ELR (cell line): ENCODE measurements at regions not wholly inside any gene's neighbourhood (a gene's known extent, or its start where the extent isn't known, plus 50 kb on each side); places are given as distances from the start of the nearest gene placed in this dataset.
A peak's percentile ranks its signal among the peaks of the same experiment; 100 is the strongest.

ENCODE experiments used
- DNase-seq: peaks from one replicate; pipeline ENCODE4 v3.0.0-alpha.2; 2015; ENCODE audit warnings: low read depth

DNA sequence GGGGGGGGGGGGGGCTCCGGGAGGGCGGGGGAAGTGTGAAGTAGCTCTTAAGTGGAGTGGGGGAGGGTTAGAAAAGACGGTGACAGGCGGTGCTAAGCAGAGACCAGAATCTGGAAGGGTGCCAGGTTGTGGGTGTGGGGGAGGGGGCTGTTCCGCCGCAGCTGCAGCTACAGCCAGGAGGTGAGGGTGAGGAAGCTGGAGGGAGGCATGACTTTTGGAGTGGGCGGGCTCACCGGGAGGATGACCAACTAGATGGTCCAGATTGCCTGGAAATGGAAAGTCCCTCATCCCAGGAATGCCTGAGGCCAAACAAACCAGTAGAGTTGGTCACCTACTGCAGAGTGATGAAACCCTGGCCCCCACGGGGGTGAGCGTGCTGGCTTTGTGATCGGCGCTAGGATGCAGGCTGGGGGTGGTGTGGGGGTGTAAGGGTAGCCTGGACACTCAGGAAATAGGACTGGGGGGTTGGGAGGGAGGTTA is 158.1 kb upstream of the SHB start:
- peak; percentile 92 for DNase-seq

DNA sequence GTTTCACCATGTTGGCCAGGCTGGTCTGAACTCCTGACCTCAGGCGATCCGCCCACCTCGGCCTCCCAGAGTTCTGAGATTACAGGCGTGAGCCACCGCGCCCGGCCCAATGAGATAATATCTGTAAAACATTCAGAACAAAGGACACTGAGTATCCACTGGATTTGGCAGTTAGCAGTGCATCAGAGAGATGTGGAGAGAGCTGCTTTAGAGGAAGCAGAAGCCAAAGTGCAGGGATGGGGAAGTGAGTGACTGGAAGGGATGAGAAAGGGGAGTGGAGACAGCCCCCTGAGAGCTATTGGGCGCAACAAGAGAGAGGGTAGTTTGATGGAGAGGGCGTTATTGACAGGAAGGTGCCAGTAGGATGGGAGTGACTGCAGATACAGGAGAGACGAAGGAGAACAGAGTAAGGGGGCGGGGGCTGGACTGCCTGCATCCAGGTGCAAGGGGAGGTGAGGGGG is 157.5 kb upstream of the SHB start:
- peak; percentile 12 for DNase-seq

DNA sequence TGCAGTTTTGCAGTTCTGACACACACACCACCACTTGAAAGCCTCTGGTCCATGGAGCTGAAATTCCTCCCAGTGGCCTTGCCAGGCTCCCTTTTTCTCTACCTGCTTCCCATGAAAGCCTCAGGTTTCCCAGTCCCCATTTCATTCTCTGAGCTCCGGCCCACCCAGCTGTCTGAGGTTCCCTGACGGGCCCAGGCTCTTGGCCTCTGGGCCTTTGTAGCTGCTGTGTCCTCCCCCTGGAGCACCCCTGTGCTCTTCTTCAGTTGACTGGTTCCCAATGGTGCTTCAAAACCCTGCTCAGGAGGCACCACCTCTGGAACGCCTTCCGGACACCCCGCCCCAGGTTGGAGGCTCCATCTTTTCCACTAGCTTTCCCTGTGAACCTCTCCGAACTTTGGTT is 155.9 kb upstream of the SHB start:
- DNase-seq, result no peak

DNA sequence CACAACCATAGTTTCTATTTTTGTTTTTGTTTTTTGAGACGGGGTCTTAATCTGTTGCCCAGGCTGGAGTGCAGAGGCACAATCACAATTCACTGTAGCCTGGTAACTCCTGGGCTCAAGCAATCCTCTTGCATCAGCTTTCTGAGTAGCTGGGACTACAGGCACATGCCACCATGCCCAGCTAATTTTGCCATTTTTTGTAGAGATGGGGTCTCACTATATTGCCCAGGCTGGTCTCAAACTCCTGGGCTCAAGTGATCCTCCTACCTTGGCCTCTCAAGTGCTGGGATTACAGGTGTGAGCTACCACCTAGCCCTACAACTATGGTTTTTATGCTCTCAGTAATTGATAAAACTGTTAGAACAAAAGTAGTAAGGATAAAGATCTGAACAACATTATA is 147.5 kb upstream of the SHB start:
- no peak for DNase-seq

DNA sequence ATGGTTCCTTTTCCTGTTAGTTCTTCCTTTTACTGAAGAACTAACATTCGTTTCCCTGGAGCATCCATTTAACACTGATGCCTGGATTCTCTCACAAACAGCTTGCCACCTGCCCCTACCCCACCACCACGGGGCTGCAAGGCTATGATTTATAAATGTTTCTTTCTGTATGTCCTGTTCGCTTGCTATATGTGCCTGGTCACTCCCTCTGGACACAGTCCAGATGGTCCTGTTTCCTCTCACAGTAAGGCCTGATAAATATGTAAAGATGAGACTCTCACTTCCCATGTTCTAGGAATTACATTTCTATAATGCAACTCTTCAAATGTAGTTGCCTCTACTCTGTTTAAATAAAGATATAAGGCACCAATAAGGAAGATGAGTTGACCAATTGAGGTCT is 146.4 kb upstream of the SHB start:
- no peak for DNase-seq

DNA sequence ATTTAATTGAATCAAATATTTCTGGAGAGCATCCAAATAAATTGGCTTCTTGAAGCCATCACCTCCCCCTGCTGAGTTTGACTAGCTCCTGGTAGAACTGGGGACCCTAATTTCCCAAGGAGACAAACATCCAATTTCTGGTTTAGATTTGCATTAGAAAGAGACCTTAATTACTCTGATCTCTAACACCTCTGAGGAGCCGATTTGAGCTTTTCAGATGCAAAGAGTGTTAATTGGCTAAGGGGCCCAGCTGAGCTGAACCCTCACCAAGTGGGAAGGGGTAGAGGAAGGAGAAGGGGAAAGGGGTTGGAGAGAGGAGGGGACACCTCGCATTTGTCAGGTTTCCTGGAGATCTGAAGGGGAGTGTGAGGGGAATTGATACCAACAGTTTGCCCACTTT is 145.4 kb upstream of the SHB start:
- no peak for DNase-seq

DNA sequence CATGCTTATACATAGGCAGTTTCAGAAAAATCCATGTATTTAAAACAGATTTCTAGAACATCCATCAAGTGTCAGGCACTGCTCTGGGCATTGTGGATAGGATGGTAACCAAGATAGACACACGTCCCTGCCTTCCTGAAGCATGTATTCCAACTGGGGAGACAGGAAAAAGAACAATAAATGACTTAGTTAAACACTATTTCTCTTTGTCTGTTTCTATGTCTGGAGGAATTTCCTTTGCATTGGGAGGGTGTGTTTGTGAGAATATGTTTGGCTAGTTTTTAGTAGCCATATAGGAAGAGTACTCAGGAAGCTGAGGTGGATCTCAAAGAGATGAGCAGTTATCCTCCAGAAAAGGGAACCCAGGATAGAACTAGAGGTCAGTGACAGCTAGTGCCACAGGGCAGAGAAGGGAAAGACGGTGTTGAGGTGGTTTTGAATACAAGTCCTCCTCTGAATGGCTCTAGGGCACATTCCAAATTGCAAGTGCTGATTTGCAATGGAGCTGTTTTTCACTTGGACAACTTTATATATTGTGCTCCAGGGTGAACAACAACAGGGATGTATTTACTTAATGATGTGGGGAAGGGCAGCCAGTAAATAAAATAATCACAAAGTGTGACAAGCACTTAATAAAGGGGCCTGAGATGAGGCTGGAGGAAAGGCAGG is 144.7 kb upstream of the SHB start:
- no peak for DNase-seq

DNA sequence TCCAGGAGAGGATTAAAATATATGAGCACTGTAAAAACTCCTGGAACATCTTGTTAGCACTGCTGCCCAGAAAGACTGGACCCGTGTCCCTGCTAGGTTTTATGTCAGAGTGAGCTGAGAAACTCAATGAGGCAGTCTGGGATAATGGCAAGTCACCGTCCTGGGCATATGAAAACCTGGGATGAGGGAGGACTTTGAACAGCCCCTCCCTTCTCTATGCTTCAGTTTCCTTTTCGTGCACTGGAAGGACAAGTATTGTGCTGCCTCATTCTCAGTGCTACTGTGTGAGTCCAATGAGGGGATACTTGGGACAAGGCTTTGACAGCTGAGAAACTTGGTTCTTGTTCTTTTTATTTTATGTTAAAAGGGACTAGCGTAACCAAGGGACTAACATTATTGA is 143.0 kb upstream of the SHB start:
- no peak for DNase-seq

DNA sequence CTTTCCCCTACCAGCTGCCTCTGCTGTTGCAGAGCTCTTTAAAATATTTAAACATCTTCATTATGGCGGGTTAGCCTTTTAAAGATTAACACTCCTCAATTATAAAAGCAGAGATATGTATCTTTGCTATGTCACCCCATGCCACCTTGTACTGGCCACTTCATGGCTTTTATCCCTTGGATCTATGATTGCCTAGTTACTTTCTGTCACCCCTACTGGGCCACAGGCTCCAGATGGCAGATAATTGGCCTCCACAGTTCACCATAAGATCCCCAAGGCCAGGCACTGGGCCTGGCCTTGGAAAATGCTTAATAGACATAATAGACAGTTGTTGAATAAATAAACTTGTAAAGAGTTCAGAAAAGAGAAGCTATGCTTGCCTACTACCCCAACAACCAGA is 142.0 kb upstream of the SHB start:
- DNase-seq, result no peak

DNA sequence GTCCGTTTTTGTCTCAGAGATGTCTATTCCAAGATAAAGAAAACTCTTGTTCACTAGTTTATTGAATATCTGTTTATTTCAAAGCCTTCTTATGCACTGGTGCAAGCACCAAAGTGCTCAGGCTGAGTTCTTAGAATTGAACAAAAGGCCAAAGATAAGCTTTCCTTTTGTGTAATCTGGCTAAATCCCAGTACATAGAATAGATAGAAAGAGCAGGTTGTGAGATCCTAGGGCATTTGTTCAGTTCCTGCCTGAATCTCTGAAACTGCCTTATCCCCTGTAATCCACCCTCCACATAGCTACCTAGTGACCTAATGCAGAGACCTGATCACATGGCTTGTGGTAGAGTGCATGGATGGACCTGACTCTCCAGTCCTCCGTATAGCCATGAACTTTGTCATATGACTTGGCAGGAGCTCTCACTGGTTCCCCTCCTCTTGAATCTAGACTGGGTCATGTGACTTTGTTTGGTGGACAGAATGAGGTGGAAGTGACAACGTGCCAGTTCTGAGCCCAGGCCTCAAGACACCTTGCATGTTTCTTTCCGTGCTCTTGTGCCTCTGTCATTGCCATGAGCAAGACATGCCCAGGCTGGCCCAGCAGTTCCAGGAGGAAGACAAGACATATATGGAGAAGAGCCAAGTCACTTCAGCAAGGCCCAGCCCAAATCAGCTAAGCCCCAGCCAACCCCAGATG is 139.3 kb upstream of the SHB start:
- no peak for DNase-seq

DNA sequence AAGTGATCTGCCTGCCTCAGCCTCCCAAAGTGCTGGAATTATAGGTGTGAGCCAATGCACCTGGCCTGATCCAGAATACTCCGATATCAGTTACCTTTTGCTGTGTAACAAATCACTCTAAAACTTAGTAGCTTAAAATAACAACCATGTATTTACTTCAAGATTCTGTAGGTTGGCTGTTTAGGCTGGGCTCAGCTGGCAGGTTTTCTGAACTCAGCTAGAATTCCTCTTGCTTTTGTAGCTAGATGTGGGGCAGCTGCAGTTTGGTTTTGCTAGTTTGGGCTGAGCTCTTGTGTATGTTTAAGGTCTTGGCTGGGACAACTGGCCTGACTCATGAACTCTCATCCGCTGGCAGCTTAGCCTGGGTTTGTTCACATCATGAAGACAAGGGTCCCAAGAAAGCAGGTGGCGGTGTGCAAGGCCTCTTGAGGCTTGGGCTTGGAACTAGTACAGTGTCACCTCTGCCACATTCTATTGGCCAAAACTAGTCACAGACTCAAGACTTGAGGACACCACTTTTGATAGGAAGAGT is 138.3 kb upstream of the SHB start:
- DNase-seq, result no peak

DNA sequence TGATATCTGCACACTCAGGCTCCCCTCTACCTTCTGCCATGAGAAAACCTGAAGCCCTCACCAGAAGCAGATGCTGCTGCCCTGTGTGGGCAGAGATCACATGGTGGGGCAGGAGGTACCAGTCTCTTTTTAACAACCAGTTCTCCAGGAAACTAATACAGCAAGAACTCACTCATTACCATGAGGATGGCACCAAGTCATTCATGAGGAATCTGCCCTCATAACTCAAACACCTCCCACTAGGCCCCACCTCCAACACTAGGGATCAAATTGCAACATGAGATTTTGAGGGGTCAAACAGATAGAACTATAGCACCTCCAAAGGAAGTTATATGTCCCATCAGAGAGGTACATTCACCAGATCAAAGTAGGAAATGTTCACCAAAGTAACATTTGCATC is 136.3 kb upstream of the SHB start:
- DNase-seq, result peak; percentile 34

DNA sequence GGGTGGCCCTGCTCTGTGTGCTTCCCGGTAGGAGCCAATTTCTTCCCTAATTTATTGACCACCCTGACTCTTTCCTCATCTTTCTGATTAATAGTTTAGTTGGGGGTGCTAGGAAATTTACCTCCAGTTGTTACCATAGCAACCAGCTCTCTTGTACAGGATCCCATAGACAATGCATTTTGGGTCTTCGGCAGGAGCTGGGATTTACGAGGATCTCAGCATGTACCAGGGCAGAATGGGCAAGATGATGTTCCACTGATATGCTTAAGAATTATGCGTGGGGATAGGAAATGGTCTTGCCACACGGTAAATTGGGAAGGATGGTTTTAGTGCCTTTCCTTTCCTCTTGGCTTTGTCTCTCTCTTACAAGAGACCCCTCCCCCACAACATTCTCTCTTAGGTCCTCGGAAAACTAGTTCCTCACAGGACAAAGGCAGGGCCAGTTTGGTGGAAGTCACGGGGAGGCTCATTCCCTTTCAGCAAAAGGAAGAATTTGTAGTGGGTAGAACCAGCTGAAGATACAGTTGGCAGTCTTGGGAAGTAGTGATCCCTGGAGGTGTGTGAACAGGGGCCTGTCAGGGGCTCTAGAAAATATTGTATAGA is 133.4 kb upstream of the SHB start:
- no peak for DNase-seq

DNA sequence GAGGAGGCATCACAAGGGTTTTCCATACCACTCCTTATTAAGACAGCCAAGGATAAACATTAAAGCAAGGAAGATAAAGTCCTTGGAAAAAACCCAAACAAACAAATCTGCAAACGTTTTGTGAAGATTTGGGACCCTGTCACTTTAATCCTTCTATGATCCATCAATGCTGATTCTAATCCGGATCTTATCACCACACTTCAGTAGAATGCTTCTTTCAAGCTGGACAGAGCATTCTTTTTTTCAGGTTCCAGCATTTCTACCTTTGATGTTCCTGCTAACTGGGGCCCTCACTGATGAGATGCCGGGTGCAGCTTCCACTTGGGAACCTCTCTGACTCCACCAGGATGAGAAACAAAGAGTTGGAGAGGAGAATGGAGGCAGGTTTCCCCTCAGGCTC is 132.8 kb upstream of the SHB start:
- no peak for DNase-seq

DNA sequence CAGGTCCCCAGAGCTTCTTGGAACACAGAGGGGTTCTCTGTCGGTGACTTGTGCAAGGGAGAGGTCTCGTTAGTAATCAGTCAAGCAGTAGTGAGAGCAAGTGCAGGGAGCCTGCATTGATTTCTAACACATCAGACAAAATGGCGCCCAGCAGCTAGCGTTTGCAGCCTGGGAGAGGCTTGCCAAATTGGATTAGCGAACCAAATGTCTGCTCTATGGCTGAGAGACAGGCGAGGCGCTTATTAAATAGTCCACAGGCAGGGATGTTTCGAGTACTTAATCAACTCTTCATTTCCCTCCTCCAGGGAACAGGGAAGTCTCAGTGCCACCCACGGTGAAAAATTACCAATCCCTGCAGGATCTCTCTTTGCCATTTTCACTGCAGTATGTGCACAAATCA is 131.4 kb upstream of the SHB start:
- no peak for DNase-seq

DNA sequence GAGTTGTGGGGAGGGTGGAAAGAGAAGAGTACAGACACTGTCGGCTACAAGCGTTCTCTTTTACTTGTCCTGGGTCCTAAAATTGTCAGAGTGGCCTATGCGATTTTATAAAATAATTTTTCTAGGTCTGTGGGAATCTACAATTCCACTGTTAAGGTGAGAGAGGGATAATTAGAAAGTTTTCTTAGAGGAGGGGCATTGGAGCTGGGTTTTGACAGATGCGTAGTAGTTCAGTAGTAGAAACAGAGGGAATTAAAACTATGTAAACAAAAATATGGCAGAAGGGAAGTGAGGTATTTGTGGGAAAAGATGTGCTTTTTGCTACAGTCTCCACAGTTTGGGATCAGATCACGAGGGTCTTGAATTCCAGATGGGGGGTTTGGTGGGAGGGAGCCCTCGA is 129.1 kb upstream of the SHB start:
- no peak for DNase-seq

DNA sequence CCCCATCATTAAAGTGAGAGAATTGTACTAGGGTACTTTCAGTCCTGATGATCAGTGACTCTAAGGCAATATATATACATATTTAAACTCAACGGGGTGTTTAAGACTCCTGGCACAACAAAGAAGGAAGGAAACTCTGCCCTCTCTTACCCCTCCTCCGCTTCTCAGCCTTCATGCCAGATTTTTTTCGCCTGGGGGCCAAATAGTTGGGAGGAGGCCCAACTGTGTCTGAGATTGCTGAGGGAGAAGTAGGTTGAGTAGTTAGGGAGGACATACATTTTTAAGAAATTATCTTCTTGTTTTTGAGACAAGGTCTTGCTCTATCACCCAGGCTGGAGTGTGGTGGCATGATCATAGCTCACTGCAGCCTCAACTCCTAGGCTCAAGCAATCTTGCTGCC is 127.7 kb upstream of the SHB start:
- no peak for DNase-seq

DNA sequence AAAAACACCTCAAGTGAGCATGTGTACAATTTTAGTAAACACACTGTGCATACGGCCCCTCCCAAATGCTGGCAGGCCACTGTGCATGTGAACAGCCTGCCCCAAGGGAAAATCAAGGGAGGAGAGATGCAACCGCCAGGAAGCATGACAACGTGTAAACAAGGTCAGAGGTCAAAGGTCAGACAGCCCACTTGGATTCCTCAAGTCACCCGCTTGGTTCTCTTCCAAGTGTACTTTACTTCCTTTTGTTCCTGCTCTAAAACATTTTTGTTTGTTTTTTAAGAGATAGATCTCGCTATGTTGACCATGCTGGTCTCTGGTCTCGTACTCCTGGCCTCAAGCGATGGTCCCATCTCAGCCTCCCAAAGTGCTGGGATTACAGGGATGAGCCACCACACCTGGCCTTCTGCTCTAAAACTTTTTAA is 126.7 kb upstream of the SHB start:
- DNase-seq, result no peak

DNA sequence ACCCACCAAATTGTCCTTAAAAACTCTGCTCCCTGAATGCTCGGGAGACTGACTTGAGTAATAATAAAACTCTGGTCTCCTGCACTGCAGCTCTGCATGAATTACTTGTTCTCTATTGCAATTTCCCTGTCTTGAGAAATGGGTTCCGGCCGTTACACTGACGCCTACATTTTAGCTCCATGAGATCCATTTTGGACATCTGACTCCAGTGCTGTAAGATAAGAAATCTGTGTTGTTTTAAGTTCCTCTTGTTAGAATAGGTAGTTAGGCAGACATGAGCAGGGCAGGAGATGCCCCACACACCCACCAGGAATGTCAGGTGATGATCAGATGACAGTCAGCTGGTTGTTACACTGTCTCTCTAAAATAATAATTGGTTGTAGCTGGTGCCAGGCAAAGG is 125.8 kb upstream of the SHB start:
- no peak for DNase-seq

DNA sequence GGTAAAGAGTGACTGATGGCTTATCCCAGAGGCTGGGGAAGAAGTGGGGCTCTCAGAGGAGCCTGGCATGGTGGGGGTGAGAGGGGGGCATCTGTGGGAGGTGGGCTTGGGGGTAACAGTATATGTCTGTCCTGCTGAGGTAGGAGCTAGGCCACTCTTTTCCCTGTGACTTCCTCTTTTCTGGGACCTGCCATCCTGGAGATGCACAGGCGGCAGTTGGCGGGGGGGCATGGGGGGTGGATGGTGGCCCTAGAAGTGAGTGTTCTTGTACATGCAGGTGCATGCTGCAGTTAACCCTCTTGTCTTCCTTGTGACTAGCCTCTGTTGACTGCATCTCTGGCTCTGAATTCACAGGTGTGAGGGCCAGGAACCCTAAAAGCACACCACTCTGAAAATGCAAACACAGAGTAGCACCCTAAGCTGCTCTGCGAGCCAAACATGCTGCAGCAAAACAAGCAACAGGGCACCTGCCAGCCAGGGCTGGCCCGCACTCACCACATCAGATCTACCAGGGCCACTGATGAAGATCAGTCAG is 123.8 kb upstream of the SHB start:
- DNase-seq, result no peak

DNA sequence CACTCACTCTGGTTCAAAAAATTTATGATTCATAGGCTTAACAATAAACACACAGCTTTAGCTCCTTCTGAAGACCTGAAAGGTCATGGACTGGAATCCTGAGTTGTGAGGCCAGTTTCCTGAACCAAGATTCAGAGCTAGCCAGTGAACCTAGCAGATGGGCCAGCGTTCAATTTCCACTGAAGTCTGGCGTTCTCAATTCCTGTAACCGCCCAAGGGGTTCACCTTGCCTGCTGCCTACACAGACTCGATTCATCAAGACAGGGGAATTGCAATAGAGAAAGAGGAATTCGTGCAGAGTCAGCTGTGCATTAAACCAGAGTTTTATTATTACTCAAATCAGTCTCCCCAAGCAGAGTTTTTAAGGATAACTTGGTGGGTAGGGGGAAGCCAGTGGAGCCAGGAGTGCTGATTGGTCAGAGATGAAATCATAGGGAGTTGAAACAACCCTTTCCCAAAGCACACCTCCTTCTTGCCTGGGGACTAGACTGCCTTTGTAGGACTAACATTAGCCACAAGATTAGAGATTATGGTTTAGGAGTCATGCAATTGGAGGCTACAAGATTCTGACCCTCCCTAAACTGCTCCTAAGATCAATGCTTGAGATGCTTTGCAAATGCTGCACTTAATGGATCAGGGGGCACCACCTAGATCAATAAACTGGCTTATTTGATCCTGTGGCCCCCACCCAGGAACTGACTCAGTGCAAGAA is 117.5 kb upstream of the SHB start:
- no peak for DNase-seq

DNA sequence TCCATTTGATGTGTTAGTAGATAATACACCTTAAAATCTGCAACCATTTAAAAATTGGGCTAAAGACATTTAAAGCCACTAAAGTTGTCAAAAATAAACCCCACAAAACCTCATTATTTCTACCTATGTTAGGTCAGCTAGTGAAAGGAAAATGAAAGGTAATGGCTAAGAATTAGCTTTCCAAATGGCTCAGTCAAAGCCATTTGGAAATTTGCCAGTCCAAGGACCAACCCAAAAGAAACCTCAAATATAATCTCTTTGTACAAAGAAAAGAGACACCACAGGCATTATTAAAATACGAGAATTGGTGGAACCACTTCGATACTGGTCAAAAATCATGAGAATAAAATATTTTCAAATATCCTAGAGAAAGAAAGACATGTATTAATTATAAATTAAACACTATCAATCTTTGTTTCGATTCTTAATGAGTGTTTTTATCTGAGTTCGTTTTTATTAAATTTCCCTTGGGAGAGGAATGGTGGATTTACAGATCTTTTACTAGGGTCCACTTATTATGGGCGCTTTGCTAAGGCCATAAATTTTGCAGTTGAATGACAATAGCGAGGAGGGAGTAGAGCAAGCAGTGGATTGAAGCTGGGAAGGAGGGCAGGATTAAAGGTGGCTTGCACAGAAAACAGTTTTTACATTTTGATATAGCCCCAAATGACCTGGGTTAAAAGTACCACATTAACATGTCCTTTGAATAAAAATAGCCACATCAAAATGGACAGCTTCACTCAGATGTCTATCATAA is 116.8 kb upstream of the SHB start:
- DNase-seq, result no peak
